IMR-90 (cell line): ENCODE measurements at regions not wholly inside any gene's neighbourhood (a gene's known extent, or its start where the extent isn't known, plus 50 kb on each side); places are given as distances from the start of the nearest gene placed in this dataset.

ENCODE experiments used
- ATAC-seq: fragments of 200-7000 bp; cut with Tn5 transposase; 2 replicates; pipeline ENCODE4 v1.9.1; 2020; ENCODE audit warnings: low read depth, mild to moderate bottlenecking, moderate library complexity
- BruUV-seq: library from RNA; stranded (reverse); fragments of 400-500 nt; replicated peaks from 2 replicates; lab custom pipeline; 2021; lab: Mats Ljungman, UMichigan
- CTCF ChIA-PET: fragments of 300-600 bp; formaldehyde crosslinking; extraction: SDS; loops from one replicate; lab custom pipeline; 2021; ENCODE audit warnings: antibody characterized with exemption; lab: Yijun Ruan, JAX
- POLR2A ChIA-PET: fragments of 300-600 bp; sonication (Branson Sonifier 250); formaldehyde crosslinking; loops from one replicate; lab custom pipeline; 2022; ENCODE audit warnings: antibody characterized with exemption; ENCODE audit not compliant: unreplicated experiment; lab: Charles Lee
- DNase-seq: peaks from one replicate; pipeline ENCODE4 v3.0.0; 2013
- H2AFZ ChIP-seq: replicated peaks from 2 replicates; pipeline ENCODE3; 2013; ENCODE audit warnings: low read length, mild to moderate bottlenecking; ENCODE audit not compliant: poor library complexity
- H2AK5ac ChIP-seq: 2 replicates; pipeline ENCODE4 v1.6.1; 2013; ENCODE audit warnings: low read depth, low read length, inconsistent platforms
- H2AK9ac ChIP-seq: replicated peaks from 2 replicates; pipeline ENCODE3; 2013; ENCODE audit warnings: mild to moderate bottlenecking, low read depth, low read length, moderate library complexity; ENCODE audit not compliant: poor library complexity
- H2BK120ac ChIP-seq: 2 replicates; pipeline ENCODE4 v1.6.1; 2013; ENCODE audit warnings: low read depth, low read length, inconsistent platforms
- H2BK15ac ChIP-seq: 3 replicates; pipeline ENCODE4 v1.6.1; 2013; ENCODE audit warnings: low read depth, low read length, inconsistent platforms
- H2BK20ac ChIP-seq: 2 replicates; pipeline ENCODE4 v1.6.1; 2013; ENCODE audit warnings: low read depth, mild to moderate bottlenecking, inconsistent platforms, low read length, moderate library complexity
- H2BK5ac ChIP-seq: 2 replicates; pipeline ENCODE4 v1.6.1; 2013; ENCODE audit warnings: mild to moderate bottlenecking, low read depth, low read length, inconsistent platforms; ENCODE audit not compliant: poor library complexity, severe bottlenecking
- H3K14ac ChIP-seq: replicated peaks from 2 replicates; pipeline ENCODE4 v1.6.1; 2013; ENCODE audit warnings: low read depth, low read length, inconsistent platforms
- H3K18ac ChIP-seq: 2 replicates; pipeline ENCODE4 v1.6.1; 2013; ENCODE audit warnings: low read depth, low read length, control low read depth
- H3K23ac ChIP-seq: 2 replicates; pipeline ENCODE4 v1.6.1; 2013; ENCODE audit warnings: low read depth, low read length, inconsistent platforms
- H3K27ac ChIP-seq: 2 replicates; pipeline ENCODE4 v1.5.1; 2013; ENCODE audit warnings: mild to moderate bottlenecking, control low read depth, low read length; ENCODE audit not compliant: insufficient read depth
- H3K27me3 ChIP-seq: 2 replicates; pipeline ENCODE4 v1.6.1; 2013; ENCODE audit warnings: low read length; ENCODE audit not compliant: control insufficient read depth, insufficient read depth
- H3K36me3 ChIP-seq: 2 replicates; pipeline ENCODE4 v1.6.1; 2013; ENCODE audit warnings: low read length, mixed read lengths; ENCODE audit not compliant: control insufficient read depth, insufficient read depth
- H3K4ac ChIP-seq: 2 replicates; pipeline ENCODE4 v1.6.1; 2013; ENCODE audit warnings: low read depth, low read length, inconsistent platforms
- H3K4me1 ChIP-seq: 2 replicates; pipeline ENCODE4 v1.6.1; 2013; ENCODE audit warnings: low read length, mixed read lengths; ENCODE audit not compliant: control insufficient read depth, insufficient read depth
- H3K4me2 ChIP-seq: 2 replicates; pipeline ENCODE4 v1.6.1; 2013; ENCODE audit warnings: low read depth, mild to moderate bottlenecking, control low read depth, low read length, moderate library complexity
- H3K4me3 ChIP-seq: 2 replicates; pipeline ENCODE4 v1.5.1; 2013; ENCODE audit warnings: low read depth, mild to moderate bottlenecking, control low read depth, low read length, moderate library complexity; ENCODE audit not compliant: insufficient read depth
- H3K56ac ChIP-seq: 2 replicates; pipeline ENCODE4 v1.6.1; 2013; ENCODE audit warnings: low read length, inconsistent platforms; ENCODE audit not compliant: insufficient read depth; ENCODE audit errors: extremely low read depth
- H3K79me1 ChIP-seq, 2 experiments: 2 replicates each; pipeline ENCODE4 v1.6.1; 2013; ENCODE audit warnings: low read length in 2 of 2, inconsistent platforms in 1 of 2, low read depth in 1 of 2
- H3K9ac ChIP-seq: 2 replicates; pipeline ENCODE4 v1.6.1; 2013; ENCODE audit warnings: low read depth, low read length, control low read depth
- H3K9me1 ChIP-seq: 2 replicates; pipeline ENCODE4 v1.6.1; 2013; ENCODE audit warnings: low read length, inconsistent platforms; ENCODE audit not compliant: insufficient read depth
- H3K9me3 ChIP-seq: 2 replicates; pipeline ENCODE4 v1.6.1; 2013; ENCODE audit warnings: low read length; ENCODE audit not compliant: control insufficient read depth, insufficient read depth
- H4K20me1 ChIP-seq: 2 replicates; pipeline ENCODE4 v1.6.1; 2013; ENCODE audit warnings: low read length, inconsistent platforms; ENCODE audit not compliant: insufficient read depth
- H4K5ac ChIP-seq: 2 replicates; pipeline ENCODE4 v1.6.1; 2013; ENCODE audit warnings: mild to moderate bottlenecking, low read depth, low read length, control low read depth
- H4K8ac ChIP-seq, 2 experiments: 2 replicates each; pipeline ENCODE4 v1.6.1; 2013; ENCODE audit warnings: low read depth in 2 of 2, low read length in 2 of 2, control low read depth in 1 of 2, inconsistent platforms in 1 of 2
- H4K91ac ChIP-seq: 2 replicates; pipeline ENCODE4 v1.6.1; 2013; ENCODE audit warnings: low read depth, low read length, inconsistent platforms; ENCODE audit not compliant: insufficient read depth
- SMC3 ChIP-seq: fragments of 150-350 bp; IDR thresholded peaks from 2 replicates; pipeline ENCODE4 v1.6.1; 2016; ENCODE audit warnings: low read depth, mild to moderate bottlenecking, antibody characterized with exemption, low read length, moderate library complexity
- whole genome bisulfite sequencing, 2 experiments: methylation state at CpG; one replicate each; pipeline versions ENCODE4 v1.1.5 to v1.1.7; 2013; ENCODE audit warnings: missing lambda C conversion rate in 2 of 2; ENCODE audit not compliant: insufficient read length in 1 of 2; ENCODE audit errors: extremely low coverage in 2 of 2; 5-methylcytosine and 5-hydroxymethylcytosine counted together
- dilution Hi-C: fragments of 300-500 bp; cut with HindIII; formaldehyde crosslinking; loops from one replicate; pipeline ENCODE4 v1.14.3; 2018; ENCODE audit warnings: low sequenced_read_pairs; ENCODE audit not compliant: unreplicated experiment
- in situ Hi-C: fragments of 300-500 bp; cut with MboI; formaldehyde crosslinking; loops from 3 replicates; pipeline ENCODE4 v1.14.3; 2019; ENCODE audit warnings: low sequenced_read_pairs, inconsistent platforms, mixed read lengths
- intact Hi-C: fragments of 100-400 bp; cut with micrococcal nuclease; formaldehyde crosslinking; loops from 2 replicates; pipeline ENCODE4 v1.10.0; 2022

DNA sequence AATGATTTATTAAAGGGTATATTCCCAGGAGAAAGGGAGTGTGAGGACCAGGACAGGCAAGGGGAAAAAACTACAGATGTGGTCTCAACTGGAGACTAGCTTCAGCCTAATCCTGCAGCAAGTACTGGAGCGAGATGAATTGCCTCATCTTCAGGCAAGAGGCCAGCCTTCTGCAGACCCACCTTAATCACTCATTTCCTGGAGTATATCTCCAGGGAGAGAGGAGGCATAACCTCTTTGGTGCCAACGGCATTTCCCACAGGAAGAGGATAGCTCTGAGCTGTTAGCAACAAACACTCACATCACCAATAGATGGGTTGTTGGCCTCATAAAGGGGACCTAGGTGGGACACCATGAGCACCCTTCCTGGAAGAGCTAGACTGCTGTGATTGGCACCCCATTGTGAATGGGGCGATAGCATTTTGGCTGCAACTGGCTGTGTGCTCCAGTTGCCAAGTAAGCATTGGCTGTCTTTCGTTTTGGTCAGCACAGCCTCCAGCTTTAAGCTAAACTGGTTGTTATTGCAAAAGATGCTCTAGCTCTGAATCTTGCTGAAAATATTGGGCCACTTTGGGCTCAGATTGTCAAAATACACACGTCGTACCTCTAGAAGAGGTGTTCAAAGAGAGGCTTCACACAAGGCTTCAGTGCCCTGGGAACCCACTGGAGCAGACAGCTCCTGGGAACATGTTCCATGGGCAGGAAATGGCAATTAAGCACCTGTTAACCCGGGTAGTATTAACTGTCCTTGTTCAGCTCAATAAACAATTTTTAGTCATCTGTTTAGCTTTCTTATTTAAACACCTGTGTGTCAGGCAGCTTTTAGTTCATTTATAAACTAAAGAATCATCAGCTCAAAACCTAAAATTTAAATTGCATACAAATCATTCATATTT is 314.8 kb upstream of the C1orf87 start:
- Histone ChIP-seq H4K5ac (no peak overlapping the region), H3K79me1 (no peaks in the 10 kb centered on the region), H2BK20ac (no peak overlapping the region), H3K36me3 (no peaks in the 10 kb centered on the region), H2AK5ac (no peak overlapping the region), H2BK15ac (no peak overlapping the region), H2AK9ac (no peak overlapping the region), H3K4me2 (no peak overlapping the region), H2BK5ac (no peak overlapping the region), H3K56ac (no peak overlapping the region), H4K91ac (no peak overlapping the region), H2AFZ (no peak overlapping the region), H2BK120ac (no peak overlapping the region), H3K9ac (no peak overlapping the region), H3K4me1 (no peaks in the 10 kb centered on the region), H3K27me3 (no peaks in the 10 kb centered on the region), H3K27ac (no peak overlapping the region), H4K8ac (no peak overlapping the region), H3K9me3 (peaks cover 3% of the 10 kb centered on the region; the same call in 1 of the 2 replicates), H3K9me1 (no peaks in the 10 kb centered on the region), H3K23ac (no peak overlapping the region), H3K14ac (no peak overlapping the region), H3K18ac (no peak overlapping the region), H3K4ac (no peak overlapping the region), H4K20me1 (no peaks in the 10 kb centered on the region), H3K4me3 (no peak overlapping the region)
- BruUV-seq, result no TSS peak
- dilution Hi-C loops (no loop called here), in situ Hi-C loops (no loop called here), intact Hi-C loops (no loop called here)
- WGBS, 2 experiments, result 62% methylated on average over 3 of the region's 7 CpGs; no CpG with 5 or more reads in 1 of the 2 experiments
- ChIA-PET CTCF (interaction anchor here (0.6 kb wide), 1 partner anchor 21 kb away, joined by 3 read pairs; no protein-coding TSS in a partner anchor), POLR2A (no interaction called here)
- DNase-seq (no peak), ATAC-seq (no peak)
- TF ChIP-seq SMC3, result no peak
